Endothelial cell of hepatic sinusoid (primary cell): ENCODE measurements at regions not wholly inside any gene's neighbourhood (a gene's known extent, or its start where the extent isn't known, plus 50 kb on each side); places are given as distances from the start of the nearest gene placed in this dataset.

Experiments used
- in situ Hi-C: cut with HindIII; loops from 2 replicates; pipeline ENCODE4 v1.10.0; 2017; ENCODE audit warnings: low sequenced_read_pairs

GRCh38 chr7:156198277-156198676 lies 386.0 kb upstream of the SHH start:
- in situ Hi-C loops = no loop called here

GRCh38 chr7:156196649-156197048 lies 384.4 kb upstream of the SHH start:
- in situ Hi-C loops = no loop called here

GRCh38 chr7:156195276-156195675 lies 383.0 kb upstream of the SHH start:
- in situ Hi-C loops = no loop called here

GRCh38 chr7:156194813-156195212 lies 382.6 kb upstream of the SHH start:
- in situ Hi-C loops = no loop called here

DNA sequence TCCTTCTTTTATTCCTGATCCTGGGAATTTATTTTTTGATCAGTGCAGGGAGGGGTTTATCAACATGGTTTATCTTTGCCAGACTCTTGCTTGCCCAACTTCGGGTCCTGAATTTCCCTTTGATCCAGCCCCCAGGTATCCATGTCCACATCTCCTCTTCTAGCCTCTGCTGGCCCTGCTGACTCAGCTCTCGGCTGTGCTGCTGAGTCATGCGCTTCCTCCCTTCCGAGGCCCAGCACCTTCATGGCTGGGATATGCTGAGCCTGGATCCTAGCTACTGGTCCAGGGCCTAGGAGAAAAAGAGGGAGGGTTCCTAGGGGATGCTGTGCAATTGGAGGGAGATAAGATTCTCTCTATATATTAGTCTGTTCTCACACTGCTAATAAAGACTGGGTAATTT lies 380.7 kb upstream of the SHH start:
- in situ Hi-C loops = no loop called here

DNA sequence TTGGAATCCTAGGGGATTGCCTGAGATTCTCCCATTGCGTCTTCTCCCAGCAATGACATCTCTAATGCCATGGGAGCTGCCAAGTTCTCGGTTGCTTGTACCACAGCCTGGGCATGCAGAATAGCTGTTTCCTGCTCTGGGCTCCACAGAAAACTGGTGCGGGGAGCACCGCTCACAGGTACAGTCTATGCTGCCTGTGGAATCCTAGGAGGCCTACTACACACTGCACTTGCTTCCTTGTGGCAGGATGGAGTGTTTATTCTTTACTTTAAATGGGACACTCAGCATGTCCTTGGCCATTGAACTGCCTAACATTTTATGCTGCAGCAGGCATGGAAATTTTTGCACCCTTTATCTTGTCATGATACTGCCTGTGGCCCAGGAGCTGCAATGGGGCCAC lies 378.8 kb upstream of the SHH start:
- in situ Hi-C loops = no loop called here

- in situ Hi-C loops = no loop called here
Measured at GRCh38 chr7:156185076-156185475, 372.8 kb upstream of the SHH start.

- in situ Hi-C loops = no loop called here
Measured at GRCh38 chr7:156184164-156184563, 371.9 kb upstream of the SHH start.

- in situ Hi-C loops = no loop called here
Measured at GRCh38 chr7:156180451-156181229, 368.4 kb upstream of the SHH start.

- in situ Hi-C loops = no loop called here
Measured at GRCh38 chr7:156179872-156180390, 367.7 kb upstream of the SHH start.

DNA sequence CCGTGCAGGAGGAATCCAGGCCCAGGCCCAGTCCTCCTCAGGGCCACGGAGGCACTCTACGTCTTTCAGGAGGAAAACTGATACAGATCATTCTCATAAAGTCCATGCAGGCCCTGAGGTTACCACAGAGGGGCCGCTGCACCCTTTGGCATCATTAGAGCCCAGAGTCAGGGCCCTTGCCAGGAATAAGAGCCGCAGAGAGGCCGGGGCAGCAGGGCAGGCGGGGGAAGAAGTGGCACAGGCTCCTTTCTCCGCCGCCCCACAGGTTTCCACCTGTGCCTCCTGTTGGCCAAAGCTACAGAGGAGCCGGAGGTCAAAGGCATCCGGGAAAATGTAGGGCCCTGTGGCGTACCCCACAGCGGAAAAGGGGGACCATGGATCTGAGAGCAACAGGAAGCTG lies 366.6 kb upstream of the SHH start:
- in situ Hi-C loops = no loop called here

- in situ Hi-C loops = no loop called here
Measured at GRCh38 chr7:156178214-156178613, 366.0 kb upstream of the SHH start.

DNA sequence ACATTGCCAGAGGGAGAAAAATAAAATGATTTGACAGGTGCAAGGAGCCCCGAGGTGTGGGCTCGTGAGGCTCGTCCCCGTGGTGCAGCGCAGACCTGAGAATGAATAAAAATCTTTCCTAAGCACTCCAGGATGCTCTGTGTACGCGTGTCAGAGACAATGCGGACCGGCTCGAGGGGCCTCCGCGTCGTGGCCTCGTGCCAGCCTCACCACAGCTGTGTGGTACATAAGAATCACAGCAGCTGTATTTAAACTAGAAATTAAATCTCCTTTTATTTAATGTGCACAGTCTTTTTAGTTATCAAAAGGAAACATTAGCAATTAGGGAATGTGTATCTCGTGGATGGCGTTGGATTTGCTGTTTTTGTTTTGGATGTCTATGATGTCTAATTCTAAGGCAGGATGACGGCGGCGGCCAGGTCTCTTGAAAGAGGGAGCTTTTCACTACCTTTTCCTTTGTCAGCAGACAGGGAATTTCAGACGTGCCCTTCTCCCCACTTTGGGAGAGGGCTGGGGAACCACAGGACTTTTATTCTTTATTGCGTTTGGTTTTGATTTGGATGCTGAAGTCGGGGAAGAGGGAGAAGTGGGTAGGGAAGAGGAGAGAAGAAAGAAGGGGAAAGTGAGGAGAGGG lies 365.3 kb upstream of the SHH start:
- in situ Hi-C loops = no loop called here

- in situ Hi-C loops = no loop called here
Measured at GRCh38 chr7:156176039-156176438, 363.8 kb upstream of the SHH start.

DNA sequence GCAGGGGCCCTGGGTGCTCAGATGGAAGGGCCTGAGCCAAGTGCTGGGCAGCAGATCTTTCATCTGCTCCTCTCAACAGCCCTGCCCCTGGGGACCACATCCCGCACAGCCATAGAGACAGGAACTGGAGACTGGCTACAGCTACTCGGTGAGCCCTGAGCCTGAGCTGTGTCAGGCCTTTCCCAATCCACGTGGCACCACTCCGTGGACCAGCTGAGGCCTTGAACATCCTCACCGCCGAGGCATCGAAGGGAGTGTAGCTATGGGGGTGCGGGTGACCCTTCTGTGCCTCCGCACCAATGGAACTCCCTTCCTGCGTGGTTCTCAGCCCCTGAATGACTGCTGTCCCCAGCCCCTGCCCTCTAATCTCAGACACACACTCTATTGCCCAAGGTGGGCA lies 362.7 kb upstream of the SHH start:
- in situ Hi-C loops = no loop called here

DNA sequence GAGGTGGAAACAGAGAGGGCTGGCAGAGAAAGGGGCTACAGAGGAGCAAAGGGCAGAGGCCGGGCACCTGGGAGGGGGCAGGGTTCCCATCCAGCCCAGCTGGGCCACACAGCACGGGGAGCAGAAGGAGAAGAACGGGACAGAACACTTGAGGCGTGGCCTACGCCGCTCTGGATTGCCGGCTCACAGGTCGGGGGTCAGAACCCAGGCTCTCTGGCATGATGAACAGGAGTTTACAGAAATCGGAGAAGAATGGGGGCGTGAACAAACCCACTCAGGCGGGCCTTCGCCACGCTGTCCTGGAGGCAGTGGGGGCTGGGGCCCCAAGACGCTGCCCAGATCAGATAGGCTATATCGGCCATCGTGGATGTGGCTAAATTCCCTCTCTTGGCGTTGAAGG lies 362.2 kb upstream of the SHH start:
- in situ Hi-C loops = no loop called here

GRCh38 chr7:156173748-156174353 lies 361.6 kb upstream of the SHH start:
- in situ Hi-C loops = no loop called here

DNA sequence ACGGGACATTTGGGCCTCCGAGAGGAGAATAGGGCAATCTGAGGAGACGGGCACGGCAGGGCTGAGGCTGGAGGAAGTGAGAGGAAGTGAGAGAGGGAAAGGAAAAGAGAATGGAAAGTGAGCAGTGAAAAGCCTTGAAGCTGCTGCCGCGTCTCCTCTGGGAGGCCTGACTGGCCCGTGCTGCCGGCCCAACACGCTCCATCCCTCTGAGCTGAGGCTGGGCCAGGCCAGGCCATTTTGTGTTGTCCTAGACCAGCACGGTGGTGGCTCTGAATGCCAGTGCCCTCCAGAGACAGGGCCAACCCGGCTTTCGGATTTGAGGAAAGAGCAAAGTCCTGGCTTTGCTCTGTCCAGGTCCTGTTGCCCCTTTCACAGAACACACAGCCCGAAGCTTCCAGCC lies 361.1 kb upstream of the SHH start:
- in situ Hi-C loops = no loop called here

DNA sequence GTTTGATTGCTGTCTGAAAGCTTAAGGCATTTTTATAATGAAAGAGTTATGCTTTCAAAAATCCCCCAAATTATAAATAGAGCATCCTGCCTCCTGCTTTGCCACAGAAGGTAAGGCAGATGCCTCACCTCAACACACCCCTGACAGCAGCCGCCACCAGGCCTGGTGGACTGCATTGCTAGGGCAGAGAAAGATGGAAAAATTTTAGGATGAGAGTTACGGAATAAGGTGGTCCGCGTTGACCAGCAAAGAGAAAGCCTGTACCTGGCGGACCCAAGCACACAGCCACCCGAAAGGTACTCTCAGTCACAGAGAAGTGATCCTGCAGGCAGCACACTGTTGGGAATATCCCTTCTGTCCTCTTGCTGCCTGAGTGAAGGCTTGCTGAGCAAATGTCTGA lies 360.4 kb upstream of the SHH start:
- in situ Hi-C loops = no loop called here

DNA sequence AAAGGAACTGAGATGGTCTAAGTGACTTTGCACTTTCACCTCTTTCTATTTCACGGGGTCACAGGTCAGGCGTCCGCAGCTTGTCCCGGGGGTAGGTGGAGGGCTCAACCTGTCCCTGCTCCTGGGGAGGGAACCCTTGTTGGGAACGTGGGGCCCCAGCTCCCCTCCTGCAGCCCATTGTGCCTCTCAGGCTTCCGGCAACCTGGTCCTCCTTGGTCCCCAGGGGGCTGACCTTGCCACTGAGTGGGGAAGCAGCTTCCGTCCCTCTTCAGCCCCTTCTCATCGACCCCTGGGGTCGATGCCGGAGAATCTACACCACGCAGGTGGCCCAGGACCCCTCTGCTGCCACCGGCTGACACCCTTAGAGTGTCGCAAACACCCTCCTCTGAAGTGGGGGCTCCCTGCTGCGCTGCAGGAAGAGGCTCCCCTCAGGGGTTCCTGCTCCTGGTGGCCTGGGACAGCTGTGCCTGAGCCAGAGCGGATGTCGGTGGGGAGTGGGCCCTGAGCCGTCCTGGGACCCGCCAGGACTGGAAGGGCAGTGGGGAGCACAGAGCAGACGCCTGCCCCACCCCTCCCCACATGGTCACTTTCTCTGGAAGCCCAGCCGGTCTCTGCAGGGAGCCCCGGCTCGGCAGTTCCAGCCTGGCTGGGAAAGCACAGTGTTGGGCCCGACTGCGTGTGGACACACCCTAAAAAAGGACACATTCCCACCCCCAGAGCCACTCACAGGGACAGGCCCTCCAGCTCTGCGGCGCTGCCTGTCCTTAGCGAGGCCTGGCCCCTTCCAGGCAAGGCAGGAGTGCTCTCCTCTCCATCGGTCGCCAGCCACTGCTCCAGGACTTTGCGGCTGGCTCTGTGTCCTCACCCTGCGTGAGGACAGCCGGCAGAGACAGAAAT lies 357.5 kb upstream of the SHH start:
- in situ Hi-C loops = no loop called here

- in situ Hi-C loops = no loop called here
Measured at GRCh38 chr7:156168434-156168833, 356.2 kb upstream of the SHH start.
